Fibroblast of lung (primary cell): ENCODE measurements at regions not wholly inside any gene's neighbourhood (a gene's known extent, or its start where the extent isn't known, plus 50 kb on each side); places are given as distances from the start of the nearest gene placed in this dataset.

Source experiments
- CTCF ChIP-seq, 2 donors: IDR thresholded peaks in 1 of 2; conservative IDR thresholded peaks in 1 of 2; 1 replicate in 1 of 2; 2 replicates in 1 of 2; pipeline ENCODE4 v1.5.1; 2011 to 2012; ENCODE audit warnings: low read length in 2 of 2, control low read depth in 1 of 2, inconsistent platforms in 1 of 2, low read depth in 1 of 2, mild to moderate bottlenecking in 1 of 2
- EZH2 ChIP-seq: IDR thresholded peaks from 2 replicates; pipeline ENCODE4 v1.5.1; 2012; ENCODE audit warnings: low read length, control low read depth, mild to moderate bottlenecking; ENCODE audit errors: missing control alignments

GRCh38 chr20:22506827-22507226, 77.5 kb downstream of the FOXA2 start:
- TF ChIP-seq CTCF (conservative IDR thresholded peaks at IDR 0.05 in 1 of 2, IDR thresholded peaks at IDR 0.05 in 1 of 2; ENCODE audit: low read depth in 1 of 2, low read length in 2 of 2) (no peak), EZH2 (no peak)
